Loucy (cell line): ENCODE measurements at regions not wholly inside any gene's neighbourhood (a gene's known extent, or its start where the extent isn't known, plus 50 kb on each side); places are given as distances from the start of the nearest gene placed in this dataset.

Experiments used
- H2AFZ ChIP-seq: fragments of 200-600 bp; sonication (generic); 2 replicates; pipeline ENCODE4 v1.6.0; 2016; ENCODE audit warnings: antibody characterized with exemption, mild to moderate bottlenecking, low read length, moderate library complexity
- H3F3A ChIP-seq: fragments of 200-600 bp; 2 replicates; pipeline ENCODE4 v1.6.0; 2016; ENCODE audit warnings: antibody characterized with exemption, low read depth, mild to moderate bottlenecking
- H3K27me3 ChIP-seq: fragments of 200-600 bp; sonication (generic); 2 replicates; pipeline ENCODE4 v1.6.1; 2014; ENCODE audit warnings: low read length, mild to moderate bottlenecking; ENCODE audit not compliant: insufficient read depth, poor library complexity, severe bottlenecking
- H3K36me3 ChIP-seq: fragments of 200-600 bp; sonication (generic); 2 replicates; pipeline ENCODE4 v1.6.1; 2016; ENCODE audit warnings: low read length; ENCODE audit not compliant: insufficient read depth
- H3K4me1 ChIP-seq: fragments of 200-600 bp; sonication (generic); 2 replicates; pipeline ENCODE4 v1.5.1; 2014; ENCODE audit warnings: low read length, mild to moderate bottlenecking; ENCODE audit not compliant: insufficient read depth, poor library complexity, severe bottlenecking
- H3K4me2 ChIP-seq: fragments of 200-600 bp; sonication (generic); 2 replicates; pipeline ENCODE4 v1.6.0; 2014; ENCODE audit warnings: antibody characterized with exemption, low read length, low read depth, mild to moderate bottlenecking; ENCODE audit not compliant: poor library complexity, severe bottlenecking
- H3K4me3 ChIP-seq: fragments of 200-600 bp; sonication (generic); 2 replicates; pipeline ENCODE4 v1.5.1; 2014; ENCODE audit warnings: low read length, mild to moderate bottlenecking, mixed read lengths; ENCODE audit not compliant: poor library complexity, severe bottlenecking
- H3K79me2 ChIP-seq: fragments of 200-600 bp; sonication (generic); 2 replicates; pipeline ENCODE4 v1.6.1; 2014; ENCODE audit warnings: low read length; ENCODE audit not compliant: insufficient read depth
- H3K9ac ChIP-seq: fragments of 200-600 bp; sonication (generic); 2 replicates; pipeline ENCODE4 v1.6.0; 2014; ENCODE audit warnings: mild to moderate bottlenecking, low read depth, low read length, moderate library complexity; ENCODE audit not compliant: poor library complexity, severe bottlenecking
- H3K9me2 ChIP-seq: fragments of 200-600 bp; sonication (generic); replicated peaks from 2 replicates; pipeline ENCODE4 v1.6.1; 2016; ENCODE audit warnings: low read depth, low read length, mixed read lengths
- H3K9me3 ChIP-seq: fragments of 200-600 bp; sonication (generic); 2 replicates; pipeline ENCODE4 v1.6.1; 2014; ENCODE audit warnings: mild to moderate bottlenecking, antibody characterized with exemption, low read length, low read depth; ENCODE audit not compliant: insufficient read depth
- H4K20me1 ChIP-seq: fragments of 200-600 bp; sonication (generic); 2 replicates; pipeline ENCODE4 v1.6.0; 2014; ENCODE audit warnings: antibody characterized with exemption, low read length, mild to moderate bottlenecking; ENCODE audit not compliant: insufficient read depth, poor library complexity, severe bottlenecking
- EZH2phosphoT487 ChIP-seq: fragments of 200-600 bp; IDR thresholded peaks from 2 replicates; pipeline ENCODE4 v1.6.1; 2018; ENCODE audit warnings: antibody characterized with exemption, mild to moderate bottlenecking, moderate library complexity, borderline replicate concordance
- TF ChIP-seq, protein P1 (sequence below): fragments of 200-600 bp; sonication (generic); conservative IDR thresholded peaks from 2 replicates; pipeline ENCODE4 v1.5.1; 2014; ENCODE audit warnings: mild to moderate bottlenecking, antibody characterized with exemption, low read length

DNA sequence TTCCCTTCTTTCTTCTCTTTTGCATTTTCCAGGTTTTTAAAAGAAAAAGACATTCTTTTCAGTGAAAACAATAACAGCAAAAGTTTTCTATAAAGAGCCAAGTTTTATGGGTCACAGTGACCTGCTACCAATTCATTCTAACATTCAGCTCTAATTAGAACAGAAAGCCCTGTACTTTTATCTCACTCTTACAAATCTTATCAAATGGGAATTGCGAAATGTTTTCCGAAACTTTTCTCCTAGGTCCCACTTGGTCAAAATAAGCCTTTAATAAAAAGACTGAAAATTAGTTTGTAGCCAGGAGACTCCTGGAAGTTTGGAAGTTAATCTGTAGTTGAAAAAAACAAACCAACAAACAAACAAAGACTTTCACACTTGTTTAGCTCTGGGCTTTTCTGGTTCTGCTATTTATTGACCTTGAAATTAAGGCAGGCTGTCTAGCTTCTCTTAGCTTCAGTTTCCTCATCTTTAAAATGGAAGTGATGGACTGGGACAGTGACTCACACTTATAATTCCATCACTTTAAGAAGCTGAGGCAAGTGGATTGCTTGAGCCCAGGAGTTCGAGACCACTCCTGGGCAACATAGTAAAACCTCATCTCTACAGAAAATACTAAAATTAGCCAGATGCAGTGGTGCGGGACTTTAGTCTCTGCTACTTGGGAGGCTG is 613.5 kb upstream of the CDH4 start:
- no peaks in the 10 kb centered on the region for H3K27me3 ChIP-seq
- no peaks in the 10 kb centered on the region for H3K4me1 ChIP-seq
- H3K9me2 ChIP-seq, result no peaks in the 10 kb centered on the region
- H4K20me1 ChIP-seq, result no peaks in the 10 kb centered on the region
- TF ChIP-seq, protein P1, sequence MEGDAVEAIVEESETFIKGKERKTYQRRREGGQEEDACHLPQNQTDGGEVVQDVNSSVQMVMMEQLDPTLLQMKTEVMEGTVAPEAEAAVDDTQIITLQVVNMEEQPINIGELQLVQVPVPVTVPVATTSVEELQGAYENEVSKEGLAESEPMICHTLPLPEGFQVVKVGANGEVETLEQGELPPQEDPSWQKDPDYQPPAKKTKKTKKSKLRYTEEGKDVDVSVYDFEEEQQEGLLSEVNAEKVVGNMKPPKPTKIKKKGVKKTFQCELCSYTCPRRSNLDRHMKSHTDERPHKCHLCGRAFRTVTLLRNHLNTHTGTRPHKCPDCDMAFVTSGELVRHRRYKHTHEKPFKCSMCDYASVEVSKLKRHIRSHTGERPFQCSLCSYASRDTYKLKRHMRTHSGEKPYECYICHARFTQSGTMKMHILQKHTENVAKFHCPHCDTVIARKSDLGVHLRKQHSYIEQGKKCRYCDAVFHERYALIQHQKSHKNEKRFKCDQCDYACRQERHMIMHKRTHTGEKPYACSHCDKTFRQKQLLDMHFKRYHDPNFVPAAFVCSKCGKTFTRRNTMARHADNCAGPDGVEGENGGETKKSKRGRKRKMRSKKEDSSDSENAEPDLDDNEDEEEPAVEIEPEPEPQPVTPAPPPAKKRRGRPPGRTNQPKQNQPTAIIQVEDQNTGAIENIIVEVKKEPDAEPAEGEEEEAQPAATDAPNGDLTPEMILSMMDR, result no peak
- TF ChIP-seq EZH2phosphoT487, result no peak
- peaks cover 4% of the 10 kb centered on the region; the same call in 1 of the 2 replicates for H3K9me3 ChIP-seq
- no peaks in the 10 kb centered on the region for H3K79me2 ChIP-seq
- H3K9ac ChIP-seq, result no peak overlapping the region
- no peaks in the 10 kb centered on the region for H3K36me3 ChIP-seq
- H3F3A ChIP-seq, result no peaks in the 10 kb centered on the region
- H2AFZ ChIP-seq, result no peak overlapping the region
- H3K4me3 ChIP-seq, result no peak overlapping the region
- H3K4me2 ChIP-seq, result no peak overlapping the region

DNA sequence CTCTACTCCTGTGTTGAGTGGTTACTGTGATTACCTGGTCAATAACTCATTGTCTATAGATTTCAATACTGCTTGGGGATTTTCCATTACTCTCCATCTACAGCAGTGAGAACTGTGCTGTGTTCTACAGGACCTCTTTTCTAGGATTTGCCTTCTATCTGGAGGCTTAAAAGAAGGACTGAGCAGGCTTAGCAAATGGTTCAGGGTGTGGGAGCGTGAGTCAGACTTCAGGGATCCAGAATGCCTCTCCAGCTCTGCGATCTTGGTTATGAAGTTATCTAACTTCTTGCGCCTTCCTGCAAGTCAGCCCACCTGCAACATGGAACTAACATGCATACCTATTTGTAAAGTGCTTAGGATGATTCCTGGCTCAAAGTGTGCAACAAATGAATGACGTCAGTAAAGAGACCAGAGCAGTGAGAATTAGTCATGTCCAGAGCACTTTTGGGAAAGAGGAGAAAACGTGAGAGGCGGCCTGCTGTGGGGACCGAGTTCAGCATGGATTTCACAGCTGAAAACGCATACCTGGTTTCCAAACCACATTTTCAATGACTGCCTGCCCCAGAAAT is 610.1 kb upstream of the CDH4 start:
- Histone ChIP-seq H2AFZ (no peak overlapping the region), H3K27me3 (no peaks in the 10 kb centered on the region), H3K36me3 (no peaks in the 10 kb centered on the region), H3K4me1 (no peaks in the 10 kb centered on the region), H3K9me2 (no peaks in the 10 kb centered on the region), H3F3A (no peaks in the 10 kb centered on the region), H3K4me3 (no peak overlapping the region), H3K9ac (no peak overlapping the region), H3K79me2 (no peaks in the 10 kb centered on the region), H3K4me2 (no peak overlapping the region), H4K20me1 (no peaks in the 10 kb centered on the region), H3K9me3 (peaks cover 4% of the 10 kb centered on the region; the same call in 1 of the 2 replicates)
- TF ChIP-seq, protein P1, result no peak
- no peak for TF ChIP-seq EZH2phosphoT487

DNA sequence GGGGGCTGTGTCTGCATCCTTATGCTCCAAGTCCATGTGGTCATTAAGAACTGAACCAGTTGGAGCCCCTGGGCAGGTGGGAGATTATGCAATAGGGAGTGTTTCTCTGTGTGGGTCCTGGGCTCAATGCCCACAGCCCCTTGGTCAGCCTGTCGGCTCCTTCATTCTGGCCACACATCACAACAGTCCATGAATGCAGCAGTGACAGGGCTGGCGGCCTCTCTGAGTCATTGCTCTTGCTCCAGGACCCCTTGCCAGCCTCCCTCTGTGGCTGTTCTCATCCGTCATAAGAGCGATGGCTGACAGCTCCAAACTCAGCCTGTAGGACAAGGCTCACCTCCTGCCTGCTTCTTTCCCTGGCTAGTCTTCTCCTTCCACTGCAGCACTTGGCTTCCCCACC is 609.5 kb upstream of the CDH4 start:
- H3K9me3 ChIP-seq, result peaks cover 4% of the 10 kb centered on the region; the same call in 1 of the 2 replicates
- no peaks in the 10 kb centered on the region for H4K20me1 ChIP-seq
- TF ChIP-seq, protein P1, result no peak
- TF ChIP-seq EZH2phosphoT487, result no peak
- no peak overlapping the region for H3K4me3 ChIP-seq
- no peak overlapping the region for H3K9ac ChIP-seq
- no peaks in the 10 kb centered on the region for H3K4me1 ChIP-seq
- H3K27me3 ChIP-seq, result no peaks in the 10 kb centered on the region
- no peak overlapping the region for H3K4me2 ChIP-seq
- H3F3A ChIP-seq, result no peaks in the 10 kb centered on the region
- no peak overlapping the region for H2AFZ ChIP-seq
- H3K9me2 ChIP-seq, result no peaks in the 10 kb centered on the region
- no peaks in the 10 kb centered on the region for H3K36me3 ChIP-seq
- H3K79me2 ChIP-seq, result no peaks in the 10 kb centered on the region
